HepG2 (cell line): ENCODE measurements at regions not wholly inside any gene's neighbourhood (a gene's known extent, or its start where the extent isn't known, plus 50 kb on each side); places are given as distances from the start of the nearest gene placed in this dataset.

Experiments
- ATAC-seq: fragments of 200-7000 bp; cut with Tn5 transposase; 3 replicates; pipeline ENCODE4 v1.9.1; 2020; ENCODE audit warnings: mild to moderate bottlenecking, moderate library complexity
- BruUV-seq: library from RNA; stranded (reverse); fragments of 400-500 nt; replicated peaks from 2 replicates; lab custom pipeline; 2021; lab: Mats Ljungman, UMichigan
- CTCF ChIA-PET: fragments of 300-600 bp; formaldehyde crosslinking; extraction: SDS; loops from one replicate; lab custom pipeline; 2021; ENCODE audit warnings: low total read pairs, inconsistent platforms, low intra/inter-chr PET ratio; lab: Yijun Ruan, JAX
- POLR2A ChIA-PET: fragments of 350-600 bp; sonication (Branson Sonifier 250); formaldehyde crosslinking; loops from one replicate; lab custom pipeline; 2020; ENCODE audit warnings: antibody characterized with exemption, inconsistent platforms; lab: Yijun Ruan, JAX
- DNase-seq: peaks from one replicate; pipeline ENCODE4 v3.0.0-alpha.2; 2015; ENCODE audit warnings: low spot score
- FAIRE-seq: peaks from 3 replicates; lab custom pipeline; 2011; peaks lifted over from hg19 to GRCh38; lab: Jason Lieb, UNC
- H2AFZ ChIP-seq: one replicate; pipeline ENCODE4 v1.6.1; 2011; ENCODE audit warnings: low read length, inconsistent platforms
- H3K27ac ChIP-seq: fragments of 300-600 bp; 3 replicates; pipeline ENCODE4 v1.8.0; 2011; ENCODE audit warnings: mixed run types, mild to moderate bottlenecking, mixed read lengths, low read length, inconsistent platforms; ENCODE audit not compliant: insufficient read depth; ENCODE audit errors: extremely low read length
- H3K27me3 ChIP-seq, 2 experiments: fragments of 200-600 bp in 1 of 2; 2 replicates in 1 of 2; 3 replicates in 1 of 2; pipeline versions ENCODE4 v1.6.0 to v1.8.0; 2011; ENCODE audit warnings: low read length in 2 of 2, mild to moderate bottlenecking in 2 of 2, moderate library complexity in 2 of 2, inconsistent platforms in 1 of 2; ENCODE audit not compliant: insufficient read depth in 2 of 2, control insufficient read depth in 1 of 2
- H3K36me3 ChIP-seq, 2 experiments: fragments of 200-600 bp in 1 of 2; replicated peaks in 1 of 2; 2 replicates in 1 of 2; 3 replicates in 1 of 2; pipeline versions ENCODE4 v1.5.1 to v1.8.0; 2011; ENCODE audit warnings: low read length in 2 of 2, inconsistent platforms in 1 of 2; ENCODE audit not compliant: insufficient read depth in 2 of 2, control insufficient read depth in 1 of 2
- H3K4me1 ChIP-seq: 2 replicates; pipeline ENCODE4 v1.5.1; 2012; ENCODE audit warnings: low read length, inconsistent platforms; ENCODE audit not compliant: insufficient read depth
- H3K4me2 ChIP-seq: 2 replicates; pipeline ENCODE4 v1.6.0; 2011; ENCODE audit warnings: low read depth, low read length, inconsistent platforms
- H3K4me3 ChIP-seq, 3 experiments: fragments of 200-600 bp in 1 of 3; sonication (generic), shearing (Covaris generic) in 1 of 3; replicated peaks in 1 of 3; 2 replicates each; pipeline ENCODE4 v1.5.1; 2011 to 2016; ENCODE audit warnings: low read length in 3 of 3, inconsistent platforms in 2 of 3, low read depth in 2 of 3, mild to moderate bottlenecking in 2 of 3, control low read depth in 1 of 3, mixed read lengths in 1 of 3; ENCODE audit not compliant: insufficient read depth in 1 of 3
- H3K79me2 ChIP-seq: one replicate; pipeline ENCODE4 v1.6.1; 2011; ENCODE audit warnings: low read length, inconsistent platforms; ENCODE audit not compliant: insufficient read depth
- H3K9ac ChIP-seq: 2 replicates; pipeline ENCODE4 v1.6.0; 2011; ENCODE audit warnings: mild to moderate bottlenecking, low read depth, low read length, inconsistent platforms; ENCODE audit not compliant: insufficient read depth
- H3K9me3 ChIP-seq: 2 replicates; pipeline ENCODE4 v1.5.1; 2012; ENCODE audit warnings: mild to moderate bottlenecking, low read length
- H4K20me1 ChIP-seq: 2 replicates; pipeline ENCODE4 v1.6.0; 2011; ENCODE audit warnings: inconsistent platforms, mild to moderate bottlenecking, low read length, moderate library complexity; ENCODE audit not compliant: insufficient read depth
- ARNTL ChIP-seq: sonication (generic); formaldehyde crosslinking; IDR thresholded peaks from 2 replicates; pipeline ENCODE4 v1.4.0; 2020; ENCODE audit warnings: mild to moderate bottlenecking, missing genetic modification reagents
- CREB1 ChIP-seq, 2 experiments: fragments of 450-650 bp in 1 of 2; IDR thresholded peaks; 2 replicates each; pipeline ENCODE4 v1.6.1; 2016 to 2017; ENCODE audit warnings: control low read depth in 1 of 2, mild to moderate bottlenecking in 1 of 2, missing compliant biosample characterization in 1 of 2, missing genetic modification characterization in 1 of 2
- EED ChIP-seq: sonication (generic); formaldehyde crosslinking; IDR thresholded peaks from 2 replicates; pipeline ENCODE4 v1.5.0; 2020; ENCODE audit warnings: mild to moderate bottlenecking, missing genetic modification reagents
- FOXK2 ChIP-seq: fragments of 450-650 bp; IDR thresholded peaks from 2 replicates; pipeline ENCODE4 v1.6.1; 2016
- GFI1 ChIP-seq: sonication (generic); formaldehyde crosslinking; IDR thresholded peaks from 2 replicates; pipeline ENCODE4 v1.5.0; 2020; ENCODE audit warnings: missing genetic modification reagents, mild to moderate bottlenecking, borderline replicate concordance
- JUN ChIP-seq: sonication (generic); formaldehyde crosslinking; IDR thresholded peaks from 2 replicates; pipeline ENCODE4 v1.4.0; 2020; ENCODE audit warnings: mild to moderate bottlenecking, missing genetic modification reagents
- MED1 ChIP-seq: sonication (generic); formaldehyde crosslinking; IDR thresholded peaks from 2 replicates; pipeline ENCODE4 v1.4.0; 2020; ENCODE audit warnings: missing genetic modification reagents
- POLR2AphosphoS2 ChIP-seq: IDR thresholded peaks from 2 replicates; pipeline ENCODE4 v1.6.1; 2011; ENCODE audit warnings: low read depth, low read length, improper control_type of control experiment
- RAD51 ChIP-seq: fragments of 450-650 bp; IDR thresholded peaks from 2 replicates; pipeline ENCODE4 v1.6.1; 2016; ENCODE audit warnings: borderline replicate concordance
- RERE ChIP-seq: IDR thresholded peaks from 2 replicates; pipeline ENCODE4 v1.6.1; 2016; ENCODE audit warnings: low read depth, missing genetic modification reagents, missing compliant biosample characterization
- ZBTB43 ChIP-seq: sonication (generic); formaldehyde crosslinking; conservative IDR thresholded peaks from 2 replicates; pipeline ENCODE4 v1.4.0; 2020; ENCODE audit warnings: missing genetic modification reagents
- ZFP36L1 ChIP-seq: sonication (generic); formaldehyde crosslinking; IDR thresholded peaks from 2 replicates; pipeline ENCODE4 v1.8.0; 2022; ENCODE audit warnings: mild to moderate bottlenecking, missing genetic modification reagents, moderate library complexity
- ZNF75D ChIP-seq: sonication (generic); formaldehyde crosslinking; IDR thresholded peaks from 2 replicates; pipeline ENCODE4 v1.8.1; 2023; ENCODE audit warnings: missing genetic modification reagents, mild to moderate bottlenecking, borderline replicate concordance
- WGBS: methylation state at CpG from one replicate; pipeline ENCODE4 v1.1.6; 2017; ENCODE audit warnings: low lambda C conversion rate; 5-methylcytosine and 5-hydroxymethylcytosine counted together
- in situ Hi-C: cut with HindIII; loops from 2 replicates; pipeline ENCODE4 v1.10.0; 2017; ENCODE audit warnings: low pct_unique_long_range_greater_than_20kb; ENCODE audit not compliant: extremely low pct_ligation_motif_present
- intact Hi-C: fragments of 100-400 bp; cut with micrococcal nuclease; formaldehyde crosslinking; loops from one replicate; pipeline ENCODE4 v1.10.0; 2022; ENCODE audit not compliant: unreplicated experiment
- TF ChIP-seq, protein P1 (sequence below): sonication (generic); formaldehyde crosslinking; conservative IDR thresholded peaks from 2 replicates; pipeline ENCODE4 v1.8.0; 2022; ENCODE audit warnings: mild to moderate bottlenecking, moderate library complexity, missing genetic modification reagents
- TF ChIP-seq, protein P2 (sequence below): sonication (generic); formaldehyde crosslinking; IDR thresholded peaks from 2 replicates; pipeline ENCODE4 v1.8.0; 2022; ENCODE audit warnings: mild to moderate bottlenecking, missing genetic modification reagents

GRCh38 chr1:216929870-216930582, 206.8 kb upstream of the ESRRG start:
- Histone ChIP-seq H3K4me1 (no peaks in the 10 kb centered on the region), H3K9ac (no peak overlapping the region), H3K79me2 (no peaks in the 10 kb centered on the region), H3K27ac (no peak overlapping the region), H3K4me3 (no peak overlapping the region), H3K36me3 (no peaks in the 10 kb centered on the region), H3K9me3 (no peaks in the 10 kb centered on the region), H3K27me3 (no peaks in the 10 kb centered on the region), H4K20me1 (no peaks in the 10 kb centered on the region), H2AFZ (no peak overlapping the region), H3K4me2 (no peak overlapping the region)
- ATAC-seq: no peak
- BruUV-seq: no TSS peak
- intact Hi-C loops (no loop called here), in situ Hi-C loops (no loop called here)
- FAIRE-seq: no peak
- ChIA-PET CTCF (no interaction called here), POLR2A (no interaction called here)
- DNase-seq: no peak
- WGBS: 0% methylated on average over 2 of the region's 2 CpGs
- TF ChIP-seq RERE (CRISPR knock-in tag) (no peak), GFI1 (CRISPR knock-in tag) (no peak), EED (CRISPR knock-in tag) (no peak), ZBTB43 (CRISPR knock-in tag) (no peak), ZFP36L1 (no peak), POLR2AphosphoS2 (no peak), ZNF75D (CRISPR knock-in tag) (no peak), ARNTL (CRISPR knock-in tag) (no peak), FOXK2 (no peak), MED1 (CRISPR knock-in tag) (no peak), CREB1 (IDR thresholded peaks at IDR 0.05) (no peak), CREB1 (CRISPR knock-in tag; IDR thresholded peaks at IDR 0.05) (no peak), RAD51 (no peak), JUN (CRISPR knock-in tag) (no peak)
- TF ChIP-seq, protein P1, sequence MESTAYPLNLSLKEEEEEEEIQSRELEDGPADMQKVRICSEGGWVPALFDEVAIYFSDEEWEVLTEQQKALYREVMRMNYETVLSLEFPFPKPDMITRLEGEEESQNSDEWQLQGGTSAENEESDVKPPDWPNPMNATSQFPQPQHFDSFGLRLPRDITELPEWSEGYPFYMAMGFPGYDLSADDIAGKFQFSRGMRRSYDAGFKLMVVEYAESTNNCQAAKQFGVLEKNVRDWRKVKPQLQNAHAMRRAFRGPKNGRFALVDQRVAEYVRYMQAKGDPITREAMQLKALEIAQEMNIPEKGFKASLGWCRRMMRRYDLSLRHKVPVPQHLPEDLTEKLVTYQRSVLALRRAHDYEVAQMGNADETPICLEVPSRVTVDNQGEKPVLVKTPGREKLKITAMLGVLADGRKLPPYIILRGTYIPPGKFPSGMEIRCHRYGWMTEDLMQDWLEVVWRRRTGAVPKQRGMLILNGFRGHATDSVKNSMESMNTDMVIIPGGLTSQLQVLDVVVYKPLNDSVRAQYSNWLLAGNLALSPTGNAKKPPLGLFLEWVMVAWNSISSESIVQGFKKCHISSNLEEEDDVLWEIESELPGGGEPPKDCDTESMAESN (CRISPR knock-in tag): no peak
- TF ChIP-seq, protein P2, sequence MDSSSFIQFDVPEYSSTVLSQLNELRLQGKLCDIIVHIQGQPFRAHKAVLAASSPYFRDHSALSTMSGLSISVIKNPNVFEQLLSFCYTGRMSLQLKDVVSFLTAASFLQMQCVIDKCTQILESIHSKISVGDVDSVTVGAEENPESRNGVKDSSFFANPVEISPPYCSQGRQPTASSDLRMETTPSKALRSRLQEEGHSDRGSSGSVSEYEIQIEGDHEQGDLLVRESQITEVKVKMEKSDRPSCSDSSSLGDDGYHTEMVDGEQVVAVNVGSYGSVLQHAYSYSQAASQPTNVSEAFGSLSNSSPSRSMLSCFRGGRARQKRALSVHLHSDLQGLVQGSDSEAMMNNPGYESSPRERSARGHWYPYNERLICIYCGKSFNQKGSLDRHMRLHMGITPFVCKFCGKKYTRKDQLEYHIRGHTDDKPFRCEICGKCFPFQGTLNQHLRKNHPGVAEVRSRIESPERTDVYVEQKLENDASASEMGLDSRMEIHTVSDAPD (CRISPR knock-in tag): no peak
